ENCODE measurements at regions not wholly inside any gene's neighbourhood (a gene's known extent, or its start where the extent isn't known, plus 50 kb on each side); places are given as distances from the start of the nearest gene placed in this dataset.

DNA sequence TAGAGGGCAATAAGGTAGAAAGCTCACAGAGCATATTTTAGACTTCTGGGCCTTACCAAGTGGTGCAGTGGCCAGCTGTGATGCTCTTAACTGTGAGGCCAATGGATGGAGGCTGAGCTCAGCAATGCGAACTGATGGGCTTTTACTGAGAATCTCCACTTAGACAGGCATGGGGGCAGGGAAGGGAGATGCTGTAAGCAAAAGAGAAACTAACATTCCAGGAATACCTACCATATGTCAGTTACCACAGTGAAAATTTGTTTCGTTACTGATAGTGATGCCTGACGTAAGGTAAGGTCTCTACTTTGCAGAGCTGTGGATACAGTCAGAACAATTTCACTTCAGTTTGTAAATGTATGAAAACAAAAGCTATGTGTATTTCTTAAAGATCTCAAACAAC, 250.6 kb upstream of the ZFHX3 start (continued):
- TF ChIP-seq RFX5 (IDR thresholded peaks at IDR 0.05; ENCODE audit: borderline replicate concordance, low read depth, low read length), result no peak
- TF ChIP-seq CTBP2 (IDR thresholded peaks at IDR 0.05; ENCODE audit: borderline replicate concordance, insufficient read depth, insufficient read length, low read length), result no peak

Data from H1 (cell line).